Chondrocyte (in vitro differentiated cells): ENCODE measurements at regions not wholly inside any gene's neighbourhood (a gene's known extent, or its start where the extent isn't known, plus 50 kb on each side); places are given as distances from the start of the nearest gene placed in this dataset.

Experiments
- DNase-seq: peaks from one replicate; pipeline ENCODE4 v3.0.0; 2021; ENCODE audit warnings: mixed read lengths, low spot score
- H3K27ac Mint-ChIP-seq: one replicate; pipeline ENCODE4 v1.8.0; 2021; ENCODE audit warnings: mild to moderate bottlenecking, moderate library complexity, mixed read lengths; ENCODE audit not compliant: unreplicated experiment
- H3K27me3 Mint-ChIP-seq: 2 replicates; pipeline ENCODE4 v1.8.0; 2021; ENCODE audit warnings: low read depth, mixed read lengths
- H3K36me3 Mint-ChIP-seq: 2 replicates; pipeline ENCODE4 v1.8.0; 2021; ENCODE audit warnings: low read depth, mixed read lengths
- H3K4me1 Mint-ChIP-seq: 2 replicates; pipeline ENCODE4 v1.8.0; 2021; ENCODE audit warnings: low read depth, mild to moderate bottlenecking, mixed read lengths
- H3K4me3 Mint-ChIP-seq: one replicate; pipeline ENCODE4 v1.8.0; 2021; ENCODE audit warnings: mild to moderate bottlenecking, moderate library complexity, mixed read lengths; ENCODE audit not compliant: unreplicated experiment
- H3K9me3 Mint-ChIP-seq: 2 replicates; pipeline ENCODE4 v1.8.0; 2021; ENCODE audit warnings: low read depth, mixed read lengths
- TF ChIP-seq, protein P1 (sequence below): fragments of 200-600 bp; sonication (generic); IDR thresholded peaks from 2 replicates; pipeline ENCODE4 v1.5.0; 2021; ENCODE audit warnings: antibody characterized with exemption, mild to moderate bottlenecking, moderate library complexity

DNA sequence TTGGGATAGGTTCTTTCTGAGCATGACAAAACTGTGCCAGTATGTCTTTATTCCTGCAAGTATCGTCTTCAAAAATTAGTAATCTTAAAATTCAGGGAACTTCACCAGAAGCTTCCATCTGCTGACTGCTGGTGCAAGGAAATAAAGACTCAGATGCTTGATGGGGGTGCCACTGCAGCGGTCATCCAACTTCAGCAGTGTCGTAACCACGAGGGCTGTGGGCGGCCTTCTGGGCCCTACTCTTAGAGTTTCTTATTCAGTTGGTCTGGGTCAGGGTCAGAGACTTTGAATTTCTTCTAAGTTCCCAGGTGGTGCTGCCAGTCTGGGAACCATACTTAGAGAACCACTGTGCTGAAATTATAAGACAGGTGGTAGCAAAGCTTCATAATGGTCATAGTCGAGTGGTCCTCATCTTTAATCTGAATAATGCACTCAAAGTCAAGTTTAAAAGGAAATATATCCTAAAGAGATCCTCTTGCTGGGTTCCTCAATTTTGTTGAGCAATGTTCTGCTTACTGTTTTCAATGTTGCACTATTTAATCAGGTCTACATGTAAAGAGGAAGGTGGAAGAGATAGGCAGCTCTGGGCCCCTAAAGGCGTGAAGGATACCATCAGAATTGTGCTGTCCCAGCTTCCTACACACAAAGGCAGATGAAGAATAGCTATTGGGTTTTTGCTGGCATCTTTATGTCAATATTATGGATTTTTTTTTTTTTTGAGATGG is 165.4 kb upstream of the GMDS start:
- peaks cover 1% of the 10 kb centered on the region for H3K36me3 Mint-ChIP-seq
- no peak overlapping the region for H3K27ac Mint-ChIP-seq
- peaks cover 12% of the 10 kb centered on the region for H3K4me1 Mint-ChIP-seq
- TF ChIP-seq, protein P1, sequence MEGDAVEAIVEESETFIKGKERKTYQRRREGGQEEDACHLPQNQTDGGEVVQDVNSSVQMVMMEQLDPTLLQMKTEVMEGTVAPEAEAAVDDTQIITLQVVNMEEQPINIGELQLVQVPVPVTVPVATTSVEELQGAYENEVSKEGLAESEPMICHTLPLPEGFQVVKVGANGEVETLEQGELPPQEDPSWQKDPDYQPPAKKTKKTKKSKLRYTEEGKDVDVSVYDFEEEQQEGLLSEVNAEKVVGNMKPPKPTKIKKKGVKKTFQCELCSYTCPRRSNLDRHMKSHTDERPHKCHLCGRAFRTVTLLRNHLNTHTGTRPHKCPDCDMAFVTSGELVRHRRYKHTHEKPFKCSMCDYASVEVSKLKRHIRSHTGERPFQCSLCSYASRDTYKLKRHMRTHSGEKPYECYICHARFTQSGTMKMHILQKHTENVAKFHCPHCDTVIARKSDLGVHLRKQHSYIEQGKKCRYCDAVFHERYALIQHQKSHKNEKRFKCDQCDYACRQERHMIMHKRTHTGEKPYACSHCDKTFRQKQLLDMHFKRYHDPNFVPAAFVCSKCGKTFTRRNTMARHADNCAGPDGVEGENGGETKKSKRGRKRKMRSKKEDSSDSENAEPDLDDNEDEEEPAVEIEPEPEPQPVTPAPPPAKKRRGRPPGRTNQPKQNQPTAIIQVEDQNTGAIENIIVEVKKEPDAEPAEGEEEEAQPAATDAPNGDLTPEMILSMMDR = no peak
- no peak overlapping the region for H3K4me3 Mint-ChIP-seq
- H3K9me3 Mint-ChIP-seq = no peaks in the 10 kb centered on the region
- H3K27me3 Mint-ChIP-seq = no peaks in the 10 kb centered on the region
- DNase-seq = no peak

DNA sequence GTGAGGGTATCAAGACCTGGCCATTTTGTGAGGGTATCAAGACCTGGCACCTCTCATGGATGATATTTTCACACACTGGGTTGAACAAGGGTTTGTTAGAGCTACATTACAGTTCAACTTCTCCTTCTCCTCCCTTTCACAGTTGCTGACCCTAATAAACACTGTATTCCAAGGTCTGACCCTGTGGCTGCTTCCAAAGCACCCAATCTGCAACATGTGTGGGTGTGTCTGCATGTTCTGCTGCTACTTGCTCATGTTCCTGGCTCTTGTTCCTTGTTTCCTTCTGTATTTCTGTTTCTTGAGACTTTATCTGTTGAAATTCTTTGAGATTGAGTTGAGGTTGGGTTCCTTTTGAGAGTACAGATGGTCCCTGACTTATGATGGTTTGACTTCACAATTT is 162.1 kb upstream of the GMDS start:
- Mint-ChIP-seq H3K4me3 (no peak overlapping the region), H3K36me3 (peaks cover 1% of the 10 kb centered on the region), H3K27me3 (no peaks in the 10 kb centered on the region), H3K4me1 (peaks cover 5% of the 10 kb centered on the region), H3K27ac (no peak overlapping the region), H3K9me3 (no peaks in the 10 kb centered on the region)
- TF ChIP-seq, protein P1 = no peak
- no peak for DNase-seq

DNA sequence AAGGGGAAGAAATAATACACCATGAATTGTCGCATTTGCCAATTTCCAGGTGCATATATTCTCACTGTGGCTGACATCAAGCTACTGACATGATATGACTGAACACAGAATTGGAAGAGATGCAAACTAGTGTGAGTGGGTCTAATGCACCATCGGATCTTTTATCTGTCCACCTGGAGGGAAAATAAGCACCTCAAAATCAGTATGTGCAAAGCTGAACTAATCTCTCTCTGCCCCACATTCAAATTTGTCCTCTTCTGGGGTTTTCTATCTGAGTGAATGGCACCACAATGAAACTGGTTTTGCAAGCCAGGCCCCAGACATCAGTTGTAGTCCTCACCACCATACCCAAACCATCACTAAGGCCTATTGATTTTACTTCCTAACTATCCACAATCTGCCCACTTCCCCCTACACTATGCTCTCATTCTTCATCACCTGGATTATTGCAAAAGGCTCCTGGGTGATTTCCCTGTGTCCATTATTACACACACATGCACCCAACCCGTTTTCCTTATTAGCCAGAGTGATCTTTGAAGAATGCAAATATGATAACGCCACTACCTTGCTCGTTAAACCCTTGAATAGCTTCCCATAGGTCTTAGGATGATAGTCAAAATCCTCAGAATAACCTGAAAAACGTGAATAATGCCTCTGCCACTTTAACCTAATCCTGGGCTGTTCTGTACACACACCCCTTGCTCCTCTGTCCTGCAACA is 159.0 kb upstream of the GMDS start:
- Mint-ChIP-seq H3K4me1 (peaks cover 3% of the 10 kb centered on the region), H3K27me3 (no peaks in the 10 kb centered on the region), H3K4me3 (no peak overlapping the region), H3K9me3 (peaks cover 16% of the 10 kb centered on the region), H3K36me3 (peaks cover 13% of the 10 kb centered on the region), H3K27ac (no peak overlapping the region)
- DNase-seq = no peak
- TF ChIP-seq, protein P1 = no peak

DNA sequence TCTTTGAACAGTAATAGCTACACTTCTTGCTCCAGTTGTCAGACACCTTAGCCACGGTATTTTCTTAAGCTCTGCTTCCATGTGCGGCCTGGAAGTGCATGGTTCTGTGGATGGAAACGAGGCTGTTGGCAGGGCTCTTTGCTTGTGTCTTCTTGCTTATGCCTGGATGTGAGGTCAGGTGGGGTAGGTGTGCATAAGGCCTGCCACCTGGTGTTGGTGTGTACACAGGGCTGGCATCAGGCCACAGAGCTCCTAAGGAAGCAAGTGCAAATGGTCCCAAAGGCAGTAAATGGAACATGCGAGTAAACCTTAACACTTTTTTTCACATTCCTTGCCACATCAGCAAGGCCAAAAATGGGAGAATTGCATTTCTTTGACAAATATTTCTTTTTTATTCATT is 158.1 kb upstream of the GMDS start:
- Mint-ChIP-seq H3K27ac (no peak overlapping the region), H3K27me3 (no peaks in the 10 kb centered on the region), H3K4me3 (no peak overlapping the region), H3K36me3 (peaks cover 15% of the 10 kb centered on the region), H3K9me3 (peaks cover 16% of the 10 kb centered on the region), H3K4me1 (peaks cover 3% of the 10 kb centered on the region)
- TF ChIP-seq, protein P1 = no peak
- DNase-seq = no peak

DNA sequence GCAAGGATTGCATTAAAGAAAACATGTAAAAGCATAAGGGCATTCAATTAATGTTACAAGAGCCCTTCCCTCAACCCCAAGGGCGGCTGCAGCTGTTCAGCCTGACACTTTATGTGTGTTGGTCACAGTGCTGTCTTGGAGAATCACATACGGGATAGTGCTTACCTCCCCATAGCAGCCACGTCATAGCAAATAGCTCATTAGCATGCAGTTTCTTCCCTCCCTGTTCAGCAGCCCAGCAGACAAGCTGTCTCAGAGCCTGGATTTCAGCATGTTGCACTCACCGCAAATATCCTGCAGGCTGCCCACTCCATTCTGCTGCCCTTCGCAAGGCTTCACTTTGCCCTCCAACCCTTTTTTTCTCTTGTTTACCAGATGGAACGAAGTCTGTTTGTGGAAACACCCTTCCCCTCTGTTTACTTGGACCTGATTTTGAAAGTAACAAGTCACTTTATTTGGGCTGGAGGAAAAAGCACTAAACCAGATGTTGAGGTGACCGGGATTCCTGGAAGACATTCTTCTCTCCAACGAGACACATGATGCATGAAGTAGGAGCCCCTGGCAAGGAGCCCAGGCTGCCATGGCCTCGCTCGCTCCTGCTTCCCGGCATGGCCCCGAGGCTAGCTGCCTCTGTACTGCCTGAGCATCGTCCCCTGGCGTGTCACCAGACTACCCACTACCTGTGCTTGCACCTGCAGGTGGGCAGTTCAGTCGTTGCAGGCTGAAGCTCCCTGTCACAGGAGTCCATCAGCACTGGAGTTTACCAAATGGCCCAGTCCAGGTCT is 151.6 kb upstream of the GMDS start:
- TF ChIP-seq, protein P1 = no peak
- Mint-ChIP-seq H3K36me3 (peaks cover 15% of the 10 kb centered on the region), H3K4me3 (no peak overlapping the region), H3K27me3 (no peaks in the 10 kb centered on the region), H3K27ac (no peak overlapping the region), H3K4me1 (peaks cover 9% of the 10 kb centered on the region), H3K9me3 (peaks cover 16% of the 10 kb centered on the region)
- no peak for DNase-seq
